H54 (cell line): ENCODE measurements at regions not wholly inside any gene's neighbourhood (a gene's known extent, or its start where the extent isn't known, plus 50 kb on each side); places are given as distances from the start of the nearest gene placed in this dataset.
"Not testable (repeated sequence)": the region's sequence is repeated elsewhere in the genome, so short reads cannot be mapped to it uniquely, and the experiment has no call there.

ENCODE experiments used
- DNase-seq: peaks from one replicate; pipeline ENCODE4 v3.0.0; 2011; ENCODE audit warnings: low spot score, mixed read lengths; ENCODE audit not compliant: insufficient read length
- FAIRE-seq: peaks from 3 replicates; lab custom pipeline; 2011; peaks lifted over from hg19 to GRCh38; lab: Jason Lieb, UNC
- POLR2A ChIP-seq: IDR thresholded peaks from 2 replicates; pipeline ENCODE4 v1.6.1; 2011; ENCODE audit warnings: low read depth, mild to moderate bottlenecking, low read length

- FAIRE-seq (no peak), DNase-seq (no peak)
- no peak for TF ChIP-seq POLR2A
Observed at GRCh38 chr18:43341014-43341413, 63.7 kb upstream of the SYT4 start.

- FAIRE-seq: no peak
- no peak for TF ChIP-seq POLR2A
- DNase-seq: no peak
Observed at GRCh38 chr18:43350176-43350575, 72.9 kb upstream of the SYT4 start.

- FAIRE-seq (no peak), DNase-seq (no peak)
- no peak for TF ChIP-seq POLR2A
Observed at GRCh38 chr18:43364535-43364934, 87.2 kb upstream of the SYT4 start.

GRCh38 chr18:43367895-43368294 is 90.6 kb upstream of the SYT4 start:
- FAIRE-seq (no peak), DNase-seq (no peak)
- TF ChIP-seq POLR2A: no peak

- not testable (repeated sequence) for FAIRE-seq, DNase-seq
Observed at GRCh38 chr18:43369311-43369710, 92.0 kb upstream of the SYT4 start.

- FAIRE-seq: no peak
Observed at GRCh38 chr18:43372773-43373172, 95.5 kb upstream of the SYT4 start.

GRCh38 chr18:43380104-43380672 is 102.9 kb upstream of the SYT4 start:
- FAIRE-seq (no peak), DNase-seq (no peak)
- no peak for TF ChIP-seq POLR2A

More at GRCh38 chr18:43372773-43373172, 95.5 kb upstream of the SYT4 start:
- no peak for TF ChIP-seq POLR2A
- no peak for DNase-seq

- DNase-seq (no peak), FAIRE-seq (no peak)
- no peak for TF ChIP-seq POLR2A
Observed at GRCh38 chr18:43382641-43383403, 105.5 kb upstream of the SYT4 start.

GRCh38 chr18:43389163-43389562 is 111.9 kb upstream of the SYT4 start:
- no peak for FAIRE-seq
- no peak for TF ChIP-seq POLR2A
- DNase-seq: no peak

GRCh38 chr18:43392168-43392567 is 114.9 kb upstream of the SYT4 start:
- no peak for TF ChIP-seq POLR2A
- DNase-seq (no peak), FAIRE-seq (no peak)

GRCh38 chr18:43393174-43393573 is 115.9 kb upstream of the SYT4 start:
- FAIRE-seq (no peak), DNase-seq (no peak)
- no peak for TF ChIP-seq POLR2A

GRCh38 chr18:43396266-43396665 is 119.0 kb upstream of the SYT4 start:
- no peak for TF ChIP-seq POLR2A
- DNase-seq: no peak
- no peak for FAIRE-seq

GRCh38 chr18:43398601-43399000 is 121.3 kb upstream of the SYT4 start:
- FAIRE-seq (no peak), DNase-seq (no peak)
- TF ChIP-seq POLR2A: no peak

- no peak for TF ChIP-seq POLR2A
- FAIRE-seq: no peak
- no peak for DNase-seq
Observed at GRCh38 chr18:43405097-43405496, 127.8 kb upstream of the SYT4 start.

GRCh38 chr18:43414006-43414405 is 136.7 kb upstream of the SYT4 start:
- TF ChIP-seq POLR2A: no peak
- DNase-seq: no peak
- no peak for FAIRE-seq
